Panc1 (cell line): ENCODE measurements at regions not wholly inside any gene's neighbourhood (a gene's known extent, or its start where the extent isn't known, plus 50 kb on each side); places are given as distances from the start of the nearest gene placed in this dataset.

Source experiments
- ATAC-seq: fragments of 200-7000 bp; cut with Tn5 transposase; 2 replicates; pipeline ENCODE4 v1.9.1; 2020; ENCODE audit warnings: mild to moderate bottlenecking, moderate library complexity
- BruUV-seq: library from RNA; stranded (reverse); fragments of 400-500 nt; replicated peaks from 2 replicates; lab custom pipeline; 2021; lab: Mats Ljungman, UMichigan
- CTCF ChIA-PET: fragments of 300-600 bp; sonication (Branson Sonifier 250); formaldehyde crosslinking; loops from one replicate; lab custom pipeline; 2022; ENCODE audit warnings: antibody characterized with exemption; lab: Charles Lee
- POLR2A ChIA-PET: fragments of 300-600 bp; sonication (Branson Sonifier 250); formaldehyde crosslinking; loops from one replicate; lab custom pipeline; 2022; ENCODE audit warnings: antibody characterized with exemption; lab: Charles Lee
- DNase-seq: peaks from one replicate; pipeline ENCODE4 v3.0.0-alpha.2; 2010; ENCODE audit warnings: low read depth, low spot score
- H3K27ac ChIP-seq: 2 replicates; pipeline ENCODE4 v1.5.1; 2011; ENCODE audit warnings: mild to moderate bottlenecking, low read length, inconsistent platforms
- H3K27me3 ChIP-seq: fragments of 200-500 bp; sonication (Bioruptor generic); 2 replicates; pipeline ENCODE4 v1.6.0; 2014; ENCODE audit warnings: low read length, inconsistent platforms; ENCODE audit not compliant: control insufficient read depth, insufficient read depth
- H3K36me3 ChIP-seq: fragments of 200-500 bp; sonication (Bioruptor generic); 2 replicates; pipeline ENCODE4 v1.5.1; 2014; ENCODE audit warnings: inconsistent platforms, mild to moderate bottlenecking, low read length, moderate library complexity; ENCODE audit not compliant: control insufficient read depth, insufficient read depth
- H3K4me1 ChIP-seq: 2 replicates; pipeline ENCODE4 v1.5.1; 2011; ENCODE audit warnings: inconsistent platforms, mild to moderate bottlenecking, low read length, moderate library complexity; ENCODE audit not compliant: control insufficient read depth, insufficient read depth
- H3K4me3 ChIP-seq, 2 experiments: 2 replicates each; pipeline ENCODE4 v1.5.1; 2011 to 2012; ENCODE audit warnings: low read depth in 2 of 2, low read length in 2 of 2, mild to moderate bottlenecking in 2 of 2, inconsistent platforms in 1 of 2, moderate library complexity in 1 of 2
- H3K9me3 ChIP-seq: fragments of 200-500 bp; sonication (Bioruptor generic); 2 replicates; pipeline ENCODE4 v1.5.1; 2014; ENCODE audit warnings: low read depth, mild to moderate bottlenecking, inconsistent platforms, low read length, moderate library complexity; ENCODE audit not compliant: control insufficient read depth, insufficient read depth
- CTCF ChIP-seq: fragments of 450-650 bp; IDR thresholded peaks from 2 replicates; pipeline ENCODE4 v1.5.1; 2017; ENCODE audit warnings: mild to moderate bottlenecking
- POLR2AphosphoS5 ChIP-seq: IDR thresholded peaks from 2 replicates; pipeline ENCODE4 v1.6.1; 2012; ENCODE audit warnings: mild to moderate bottlenecking, low read depth, low read length, moderate library complexity
- REST ChIP-seq, 2 experiments: IDR thresholded peaks; 2 replicates each; pipeline ENCODE4 v1.6.1; 2011 to 2012; ENCODE audit warnings: low read depth in 2 of 2, control low read depth in 1 of 2, low read length in 1 of 2, mild to moderate bottlenecking in 1 of 2, moderate library complexity in 1 of 2; ENCODE audit not compliant: insufficient read depth in 1 of 2
- SIN3A ChIP-seq: IDR thresholded peaks from 2 replicates; pipeline ENCODE4 v1.6.1; 2012; ENCODE audit warnings: low read depth, mild to moderate bottlenecking, low read length, moderate library complexity, borderline replicate concordance; ENCODE audit not compliant: insufficient read depth
- TCF7L2 ChIP-seq: IDR thresholded peaks from 2 replicates; pipeline ENCODE4 v1.6.1; 2011; ENCODE audit warnings: mild to moderate bottlenecking, low read depth, low read length, inconsistent platforms
- in situ Hi-C: cut with HindIII; loops from 2 replicates; pipeline ENCODE4 v1.10.0; 2016; ENCODE audit warnings: low sequenced_read_pairs, low pct_unique_long_range_greater_than_20kb
- intact Hi-C: fragments of 100-400 bp; cut with micrococcal nuclease; formaldehyde crosslinking; loops from one replicate; pipeline ENCODE4 v1.10.0; 2022; ENCODE audit not compliant: unreplicated experiment

- TF ChIP-seq POLR2AphosphoS5 = no peak
- no peak for TF ChIP-seq REST (IDR thresholded peaks at IDR 0.05; ENCODE audit: insufficient read depth in 1 of 2, low read depth in 2 of 2, low read length in 1 of 2)
- no peak for TF ChIP-seq TCF7L2
- TF ChIP-seq CTCF = no peak
- TF ChIP-seq SIN3A = no peak
- ChIA-PET CTCF (no interaction called here), POLR2A (no interaction called here)
- Histone ChIP-seq H3K4me1 (no peaks in the 10 kb centered on the region; the same call in 1 of the 2 replicates), H3K4me3 (no peak overlapping the region), H3K27ac (no peak overlapping the region), H3K27me3 (no peaks in the 10 kb centered on the region), H3K9me3 (no peaks in the 10 kb centered on the region; the same call in 1 of the 2 replicates), H3K36me3 (no peaks in the 10 kb centered on the region)
- DNase-seq = no peak
- no TSS peak for BruUV-seq
- 0 out of 2 replicates have a peak, but pooled peaks have one; percentile 10 for ATAC-seq
- intact Hi-C loops = no loop called here
- in situ Hi-C loops = no loop called here
Observed at GRCh38 chr7:3195160-3195559, 105.9 kb upstream of the SDK1 start.

- intact Hi-C loops (no loop called here), in situ Hi-C loops (no loop called here)
- H3K27ac ChIP-seq = no peak overlapping the region
- no TSS peak for BruUV-seq
- no peaks in the 10 kb centered on the region; the same call in 1 of the 2 replicates for H3K9me3 ChIP-seq
- no peaks in the 10 kb centered on the region for H3K27me3 ChIP-seq
- no peak for ATAC-seq
- DNase-seq = no peak
- H3K4me3 ChIP-seq = peak overlapping the region in 1 of 2 experiments; percentile 21; a peak in 2 of 4 replicates
- POLR2A ChIA-PET = interaction anchor here (0.5 kb wide), 1 partner anchor 71 kb away, joined by 5 read pairs; no protein-coding TSS in a partner anchor
- H3K36me3 ChIP-seq = no peaks in the 10 kb centered on the region
- H3K4me1 ChIP-seq = no peaks in the 10 kb centered on the region; the same call in 1 of the 2 replicates
- TF ChIP-seq TCF7L2 (no peak), POLR2AphosphoS5 (no peak), SIN3A (no peak), CTCF (no peak), REST (IDR thresholded peaks at IDR 0.05; ENCODE audit: insufficient read depth in 1 of 2, low read depth in 2 of 2, low read length in 1 of 2) (no peak)
- CTCF ChIA-PET = no interaction called here
Observed at GRCh38 chr7:3196629-3197400, 104.2 kb upstream of the SDK1 start.
